HG02970 (cell line): ENCODE measurements at regions not wholly inside any gene's neighbourhood (a gene's known extent, or its start where the extent isn't known, plus 50 kb on each side); places are given as distances from the start of the nearest gene placed in this dataset.
"Not testable (repeated sequence)": the region's sequence is repeated elsewhere in the genome, so short reads cannot be mapped to it uniquely, and the experiment has no call there.

ENCODE experiments used
- ATAC-seq: cut with Tn5 transposase; IDR thresholded peaks from one replicate; pipeline ENCODE4 v1.9.1; 2021; ENCODE audit warnings: mild to moderate bottlenecking, moderate library complexity, moderate number of reproducible peaks; ENCODE audit not compliant: unreplicated experiment, low FRiP score

GRCh38 chr5:25064306-25064705 lies 419.5 kb upstream of the CDH10 start:
- ATAC-seq, result no peak

- no peak for ATAC-seq
These were observed 415.8 kb upstream of the CDH10 start for GRCh38 chr5:25060575-25060974.

GRCh38 chr5:25056836-25057235 lies 412.1 kb upstream of the CDH10 start:
- ATAC-seq, result no peak

- ATAC-seq, result no peak
These were observed 388.9 kb upstream of the CDH10 start for GRCh38 chr5:25033658-25034057.

- ATAC-seq, result no peak
These were observed 384.2 kb upstream of the CDH10 start for GRCh38 chr5:25029004-25029403.

- no peak for ATAC-seq
These were observed 382.7 kb upstream of the CDH10 start for GRCh38 chr5:25027526-25027925.

- ATAC-seq, result no peak
These were observed 382.3 kb upstream of the CDH10 start for GRCh38 chr5:25027061-25027460.

- ATAC-seq, result no peak
These were observed 381.1 kb upstream of the CDH10 start for GRCh38 chr5:25025831-25026230.

GRCh38 chr5:25020454-25020853 lies 375.7 kb upstream of the CDH10 start:
- ATAC-seq, result no peak

GRCh38 chr5:25009063-25009462 lies 364.3 kb upstream of the CDH10 start:
- no peak for ATAC-seq

GRCh38 chr5:25006734-25007133 lies 362.0 kb upstream of the CDH10 start:
- ATAC-seq, result no peak

- ATAC-seq, result no peak
These were observed 361.5 kb upstream of the CDH10 start for GRCh38 chr5:25006237-25006636.

- ATAC-seq, result no peak
These were observed 360.7 kb upstream of the CDH10 start for GRCh38 chr5:25005431-25005830.

- no peak for ATAC-seq
These were observed 357.6 kb upstream of the CDH10 start for GRCh38 chr5:25002371-25002770.

- no peak for ATAC-seq
These were observed 355.0 kb upstream of the CDH10 start for GRCh38 chr5:24999732-25000131.

- no peak for ATAC-seq
These were observed 353.9 kb upstream of the CDH10 start for GRCh38 chr5:24998641-24999040.

- no peak for ATAC-seq
These were observed 341.5 kb upstream of the CDH10 start for GRCh38 chr5:24986326-24986725.

GRCh38 chr5:24978552-24978951 lies 333.8 kb upstream of the CDH10 start:
- not testable (repeated sequence) for ATAC-seq

GRCh38 chr5:24963611-24964010 lies 318.8 kb upstream of the CDH10 start:
- ATAC-seq, result no peak

GRCh38 chr5:24923400-24923799 lies 278.6 kb upstream of the CDH10 start:
- ATAC-seq, result no peak

GRCh38 chr5:24918676-24919075 lies 273.9 kb upstream of the CDH10 start:
- ATAC-seq, result no peak

GRCh38 chr5:24916863-24917262 lies 272.1 kb upstream of the CDH10 start:
- ATAC-seq, result no peak

GRCh38 chr5:24909210-24909609 lies 264.4 kb upstream of the CDH10 start:
- ATAC-seq, result no peak
